NOMO-1 treated with DMSO at 0.1 percent for 48 hours (cell line): ENCODE measurements at regions not wholly inside any gene's neighbourhood (a gene's known extent, or its start where the extent isn't known, plus 50 kb on each side); places are given as distances from the start of the nearest gene placed in this dataset.

ENCODE experiments used
- DNase-seq: peaks from one replicate; lab custom pipeline; 2025; ENCODE audit not compliant: unreplicated experiment; lab: John Stamatoyannopoulos, UW

GRCh38 chr7:52502281-52502680 lies 533.2 kb upstream of the POM121L12 start:
- DNase-seq, result no peak

DNA sequence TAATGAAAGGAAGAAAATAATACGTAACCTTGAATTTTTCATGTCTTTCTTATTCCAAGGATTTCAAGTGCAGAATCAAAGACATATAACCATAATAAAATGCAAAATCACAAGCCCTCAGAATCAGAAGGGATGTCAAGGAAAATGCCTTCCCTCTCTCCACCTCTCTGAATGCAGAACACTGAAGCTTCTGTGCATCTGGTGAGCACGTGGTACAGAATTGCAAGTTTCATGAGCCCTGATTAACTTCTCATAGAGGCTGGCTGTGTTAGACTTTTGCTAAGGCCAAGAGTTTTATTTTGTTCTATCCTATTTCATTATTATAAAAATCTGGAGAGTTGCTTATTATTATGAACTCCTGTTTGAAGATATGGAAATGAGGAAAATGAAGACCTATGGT lies 533.7 kb upstream of the POM121L12 start:
- DNase-seq, result no peak

DNA sequence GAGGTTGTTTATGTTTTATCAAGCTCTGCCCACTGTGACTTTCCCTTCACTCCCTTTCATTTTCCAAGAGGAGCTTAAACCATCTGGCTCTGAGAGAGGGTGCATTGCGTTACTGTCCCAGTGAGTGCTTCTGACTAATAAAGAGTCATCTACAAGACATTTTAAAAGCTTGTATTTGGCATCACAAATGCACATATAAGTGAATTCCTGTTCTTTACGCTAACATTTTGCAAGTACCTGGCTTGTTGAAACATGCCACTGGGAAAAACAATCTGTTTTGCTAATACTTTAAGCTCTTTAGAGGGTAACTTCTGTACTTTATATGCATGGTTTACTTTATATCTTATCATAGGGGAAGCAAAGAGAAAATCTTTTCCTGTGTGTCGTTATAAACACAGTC lies 534.6 kb upstream of the POM121L12 start:
- DNase-seq, result no peak

- DNase-seq, result no peak
Measured at GRCh38 chr7:52498366-52498765, 537.1 kb upstream of the POM121L12 start.

GRCh38 chr7:52486267-52486666 lies 549.2 kb upstream of the POM121L12 start:
- no peak for DNase-seq

- peak; percentile 94 for DNase-seq
Measured at GRCh38 chr7:52482076-52482475, 553.4 kb upstream of the POM121L12 start.

- peak; percentile 67 for DNase-seq
Measured at GRCh38 chr7:52481571-52481970, 553.9 kb upstream of the POM121L12 start.

DNA sequence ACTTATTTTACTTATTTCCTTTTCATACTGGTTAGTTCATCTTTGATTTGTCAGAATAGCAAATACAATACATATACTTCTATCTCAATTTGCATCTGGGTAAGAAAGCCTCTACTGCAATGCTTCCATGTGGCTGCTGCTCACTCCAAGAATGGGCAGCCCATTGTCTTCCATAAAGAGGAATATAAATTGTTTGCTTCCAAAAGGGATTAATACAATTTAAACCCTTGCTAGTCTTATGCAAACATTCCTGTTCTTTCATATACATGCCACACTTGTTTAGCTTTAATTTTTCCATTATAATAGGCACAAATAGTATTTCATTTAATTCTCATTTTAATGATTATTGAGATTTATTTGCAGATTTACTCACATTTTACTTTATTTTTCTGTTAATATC lies 555.4 kb upstream of the POM121L12 start:
- no peak for DNase-seq

DNA sequence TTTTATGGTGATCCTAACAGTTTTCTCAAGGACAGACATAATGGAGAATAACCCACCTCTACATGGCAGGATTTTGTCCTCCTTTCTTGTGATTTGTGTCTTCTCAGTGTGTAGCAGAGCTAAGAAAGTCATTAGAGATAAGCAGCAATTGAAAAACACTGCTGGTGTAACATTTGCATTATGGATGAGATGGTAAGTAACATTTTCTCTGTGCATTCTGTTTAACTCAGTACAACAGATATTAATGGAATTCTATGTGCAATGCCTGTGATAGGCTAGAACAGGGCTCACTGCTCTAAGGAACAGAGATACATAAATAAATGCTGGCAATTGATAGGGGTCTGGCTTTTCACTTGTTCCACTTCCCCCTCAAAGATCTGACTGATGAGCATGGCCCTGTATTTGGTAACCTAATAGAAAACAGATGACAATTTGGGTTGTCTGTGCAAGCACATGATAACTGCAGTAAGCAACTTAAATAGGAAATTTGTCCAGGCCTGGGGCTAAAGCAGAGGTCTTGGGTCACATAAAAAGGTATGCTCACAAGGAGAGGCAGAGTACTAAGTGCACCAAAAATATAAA lies 560.3 kb upstream of the POM121L12 start:
- no peak for DNase-seq

DNA sequence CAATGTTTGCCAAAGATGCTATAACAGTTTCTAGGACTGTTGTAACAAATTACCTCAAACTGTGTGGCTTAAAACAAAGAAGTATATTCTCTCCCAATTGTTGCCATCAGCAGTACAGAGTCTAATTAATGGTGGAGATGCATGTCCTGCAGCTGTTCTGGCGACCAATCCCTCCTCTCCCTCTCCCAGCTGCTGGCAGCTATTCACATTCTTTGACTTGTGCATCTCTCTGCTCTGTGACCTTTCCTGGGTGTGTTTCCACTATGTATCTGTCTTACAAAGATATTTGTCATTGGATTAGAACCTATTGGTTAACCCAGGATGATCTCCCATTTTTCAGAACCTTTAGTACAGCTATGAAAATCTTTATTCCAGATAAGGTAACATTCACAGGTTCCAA lies 561.7 kb upstream of the POM121L12 start:
- no peak for DNase-seq

DNA sequence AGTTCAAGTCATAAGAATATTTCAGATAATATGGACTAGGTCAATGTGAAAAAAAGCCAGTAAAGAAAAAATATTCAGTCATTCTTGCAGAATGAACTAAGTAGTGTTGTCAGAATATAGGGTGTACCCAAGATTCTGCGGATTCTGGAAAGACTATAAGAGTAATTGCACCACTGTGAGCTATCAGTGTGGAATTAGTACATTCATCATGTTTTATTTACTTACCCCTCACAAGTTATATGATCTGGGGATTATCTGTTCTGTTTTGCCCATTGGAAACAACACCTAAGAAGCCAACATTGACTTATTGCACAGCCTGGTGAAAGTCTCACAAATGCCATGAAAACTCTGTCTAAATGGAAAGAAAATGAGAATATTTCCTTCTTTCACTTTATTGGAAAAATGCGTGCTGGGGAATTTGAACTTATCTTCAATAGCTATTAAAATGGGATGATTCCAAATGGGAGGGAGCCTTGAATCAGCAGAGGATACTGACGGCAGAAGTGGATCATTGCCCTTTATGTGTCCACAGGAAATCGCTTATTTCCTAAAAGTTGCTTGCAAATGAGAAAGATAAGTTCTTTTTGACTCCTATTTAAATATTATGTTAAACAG lies 563.3 kb upstream of the POM121L12 start:
- DNase-seq, result no peak

GRCh38 chr7:52465216-52465615 lies 570.2 kb upstream of the POM121L12 start:
- DNase-seq, result no peak

GRCh38 chr7:52463341-52463740 lies 572.1 kb upstream of the POM121L12 start:
- DNase-seq, result no peak

DNA sequence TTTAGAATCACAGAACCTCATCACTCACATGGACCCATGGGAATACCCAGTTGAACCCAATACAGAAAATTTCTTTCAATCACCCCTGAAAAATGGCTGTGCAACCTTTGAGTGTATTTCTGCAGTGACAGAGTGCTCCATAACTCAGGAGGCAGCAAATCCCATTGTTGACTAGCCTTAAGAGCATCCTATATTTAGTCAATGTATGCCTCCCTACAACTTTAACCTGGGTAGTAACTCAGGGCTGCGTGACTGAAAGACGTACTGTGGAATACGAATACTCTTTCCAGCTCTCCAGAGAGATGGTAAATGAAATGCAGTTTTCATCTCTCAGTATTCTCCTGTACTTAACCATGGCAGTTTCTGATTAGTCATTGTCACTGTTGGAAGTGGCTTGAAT lies 573.0 kb upstream of the POM121L12 start:
- DNase-seq, result no peak

- DNase-seq, result no peak
Measured at GRCh38 chr7:52455571-52455970, 579.9 kb upstream of the POM121L12 start.

GRCh38 chr7:52450816-52451215 lies 584.6 kb upstream of the POM121L12 start:
- DNase-seq, result no peak

GRCh38 chr7:52447581-52448180 lies 587.8 kb upstream of the POM121L12 start:
- no peak for DNase-seq

DNA sequence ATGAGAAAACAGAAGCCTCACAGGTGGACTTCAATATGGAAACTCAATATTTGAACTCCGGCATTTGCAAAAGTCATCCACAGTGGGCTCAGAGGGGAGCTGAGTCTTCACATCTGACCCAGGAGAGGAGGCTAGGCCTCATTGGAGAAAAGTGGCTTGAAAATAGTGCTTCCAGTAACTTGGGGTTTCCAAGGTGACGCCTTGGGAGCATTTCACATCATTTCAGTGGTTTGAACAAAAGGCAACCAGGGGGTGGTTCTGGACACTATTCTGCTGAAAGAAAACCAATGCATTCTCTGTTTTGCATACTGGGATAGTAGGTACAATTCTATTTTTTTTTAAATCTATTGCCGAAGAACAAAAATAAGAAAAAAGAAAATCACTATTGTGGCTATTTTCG lies 599.2 kb upstream of the POM121L12 start:
- no peak for DNase-seq

GRCh38 chr7:52431082-52431815 lies 604.2 kb upstream of the POM121L12 start:
- DNase-seq, result no peak

DNA sequence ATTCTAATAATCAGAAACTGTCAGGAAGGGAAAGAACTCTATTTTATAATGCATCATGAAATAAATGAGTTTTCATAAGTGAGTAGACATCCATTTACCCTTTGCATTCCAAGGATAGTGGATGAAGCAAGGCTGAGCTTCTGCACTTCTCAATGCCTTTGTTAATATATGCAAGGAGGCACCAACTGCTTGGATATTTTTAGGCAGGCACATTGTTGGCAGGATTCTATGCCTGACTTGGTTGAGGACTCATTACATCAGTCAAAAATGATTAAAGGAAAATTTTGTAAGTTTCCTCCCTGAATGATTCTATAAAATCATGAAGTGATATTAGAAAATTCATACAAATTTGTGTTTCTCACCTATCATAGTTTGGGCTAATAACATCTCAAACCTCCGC lies 612.2 kb upstream of the POM121L12 start:
- no peak for DNase-seq

DNA sequence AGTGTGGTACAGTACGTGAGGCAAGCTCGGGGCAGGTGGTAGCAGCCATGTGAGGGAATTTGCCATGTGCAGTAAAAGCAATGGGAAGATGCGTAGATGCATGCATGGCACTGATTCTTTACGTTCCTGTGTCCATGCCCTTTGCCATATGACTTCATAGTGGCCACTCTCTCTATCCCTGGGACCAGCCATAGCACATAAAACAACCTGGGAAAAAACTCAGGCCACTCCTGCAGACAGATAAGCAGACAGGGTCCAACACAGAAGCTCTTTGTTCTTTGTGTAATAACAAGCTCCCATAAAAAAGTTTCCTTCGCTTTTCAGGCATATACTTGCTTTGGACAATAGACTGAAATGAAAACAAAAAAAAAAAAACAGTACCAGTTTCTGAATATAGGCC lies 622.4 kb upstream of the POM121L12 start:
- no peak for DNase-seq

DNA sequence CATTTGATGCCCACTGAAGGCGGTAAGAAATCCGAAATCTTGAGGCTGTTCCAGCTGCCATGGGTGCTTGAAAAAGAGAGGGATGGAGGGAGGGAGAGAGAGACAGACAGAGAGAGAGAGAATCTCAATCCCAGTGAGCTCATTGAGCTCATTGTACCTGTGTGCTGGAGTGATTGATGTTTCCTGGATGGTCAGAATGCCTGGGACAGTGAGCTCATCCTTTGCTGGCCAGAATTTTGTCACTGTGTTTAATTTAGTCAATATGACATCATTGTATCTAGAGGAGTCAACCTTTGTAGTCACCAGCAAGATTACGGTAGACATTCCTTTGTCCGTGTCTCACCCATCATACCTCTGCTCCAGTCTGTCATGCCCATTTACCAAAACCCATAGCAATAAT lies 625.4 kb upstream of the POM121L12 start:
- no peak for DNase-seq
